Ecto neural progenitor cell (in vitro differentiated cells): ENCODE measurements at regions not wholly inside any gene's neighbourhood (a gene's known extent, or its start where the extent isn't known, plus 50 kb on each side); places are given as distances from the start of the nearest gene placed in this dataset.
"Not testable (repeated sequence)": the region's sequence is repeated elsewhere in the genome, so short reads cannot be mapped to it uniquely, and the experiment has no call there.

Experiments used
- DNase-seq: peaks from one replicate; pipeline ENCODE4 v3.0.0-alpha.2; 2018; ENCODE audit warnings: low spot score

DNA sequence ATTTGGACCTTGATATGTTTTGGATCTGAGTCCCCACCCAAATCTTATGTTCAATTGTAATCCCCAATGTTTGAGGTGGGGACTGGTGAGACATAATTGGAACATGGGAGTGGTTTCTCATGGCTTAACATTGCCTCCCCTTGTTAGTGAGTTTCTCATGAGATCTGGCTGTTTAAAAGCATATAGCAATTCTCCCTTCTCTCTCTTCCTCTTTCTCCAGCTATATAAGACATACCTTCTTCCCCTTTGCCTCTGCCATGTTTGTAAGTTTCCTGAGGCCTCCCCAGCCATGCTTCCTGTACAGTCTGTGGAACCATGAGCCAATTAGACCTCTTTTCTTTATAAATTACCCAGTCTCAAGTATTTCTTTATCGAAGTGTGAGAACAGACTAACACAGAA, 692.4 kb downstream of the KCNT2 start:
- no peak for DNase-seq

DNA sequence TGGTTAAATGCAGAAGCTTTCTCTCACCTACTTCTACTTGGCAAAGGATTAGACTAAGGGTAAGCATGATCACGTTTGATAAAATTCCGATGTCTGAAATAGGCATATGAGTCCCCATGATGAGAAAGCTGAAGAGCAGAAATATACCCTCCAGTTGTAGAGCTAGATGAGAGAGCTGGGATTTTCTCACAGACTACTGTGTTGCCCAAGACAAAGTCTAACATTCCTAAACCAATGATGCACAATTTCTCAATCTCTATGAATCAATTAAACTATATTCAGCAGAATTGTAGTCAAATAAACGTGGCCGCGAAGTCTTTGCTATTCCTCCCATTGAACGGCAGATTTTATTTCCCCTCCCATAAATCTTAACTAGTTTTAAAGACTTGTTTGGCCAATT, 699.2 kb downstream of the KCNT2 start:
- DNase-seq: no peak

DNA sequence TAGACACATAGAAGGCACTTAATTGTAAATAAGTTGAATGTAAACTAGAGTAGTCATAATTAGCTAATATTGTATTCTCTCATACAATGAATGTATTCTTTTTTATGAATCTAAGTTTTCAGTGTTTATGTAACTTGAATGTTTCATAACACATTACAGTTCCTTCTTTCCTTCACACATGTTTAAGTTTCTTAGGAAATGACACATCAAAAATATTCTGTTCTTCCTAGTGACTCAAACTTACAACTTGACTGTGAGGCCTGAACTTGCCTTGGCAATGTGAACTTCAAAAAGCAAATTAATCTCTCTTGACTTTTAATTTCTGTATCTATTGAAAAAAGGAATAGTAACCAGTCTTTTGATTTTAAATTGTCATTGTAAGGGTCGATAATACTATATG, 700.1 kb downstream of the KCNT2 start:
- no peak for DNase-seq

DNA sequence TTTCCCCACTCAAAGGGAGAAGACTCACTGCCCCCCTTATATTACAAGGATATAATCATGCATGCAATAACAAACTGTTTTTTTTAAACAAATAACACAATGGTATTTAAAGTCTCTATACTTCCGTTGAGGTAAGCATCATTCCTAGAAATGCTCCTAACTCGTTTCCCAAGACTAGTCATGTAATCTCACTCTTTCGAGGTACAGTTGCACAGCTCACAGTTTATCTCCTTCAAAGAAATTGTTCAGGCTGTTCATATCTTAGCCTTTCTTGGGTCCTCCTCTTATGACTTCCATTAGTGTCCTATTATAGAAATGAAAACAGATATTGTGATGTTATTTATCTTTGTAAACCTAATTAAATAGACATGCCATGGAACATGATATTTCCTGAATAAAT, 705.0 kb downstream of the KCNT2 start:
- no peak for DNase-seq

DNA sequence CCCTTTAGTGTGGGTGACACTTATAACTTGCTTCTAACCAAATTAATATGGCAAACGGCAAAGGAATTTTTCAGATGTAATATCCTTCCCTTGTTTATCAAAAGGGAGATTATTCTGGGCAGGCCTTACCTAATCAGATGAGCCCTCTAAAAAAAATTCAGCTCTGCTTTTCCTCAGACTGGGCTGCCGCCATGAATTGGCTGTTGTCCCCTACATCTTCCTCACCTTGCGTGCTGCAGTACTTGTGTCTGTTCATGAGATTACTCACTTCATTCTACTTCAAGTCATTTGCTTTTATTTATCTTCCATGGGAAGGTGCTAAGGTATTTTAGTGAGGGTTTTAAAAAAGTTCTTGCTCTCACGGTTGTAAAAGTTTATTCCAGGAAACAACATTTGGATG, 705.5 kb downstream of the KCNT2 start:
- no peak for DNase-seq

DNA sequence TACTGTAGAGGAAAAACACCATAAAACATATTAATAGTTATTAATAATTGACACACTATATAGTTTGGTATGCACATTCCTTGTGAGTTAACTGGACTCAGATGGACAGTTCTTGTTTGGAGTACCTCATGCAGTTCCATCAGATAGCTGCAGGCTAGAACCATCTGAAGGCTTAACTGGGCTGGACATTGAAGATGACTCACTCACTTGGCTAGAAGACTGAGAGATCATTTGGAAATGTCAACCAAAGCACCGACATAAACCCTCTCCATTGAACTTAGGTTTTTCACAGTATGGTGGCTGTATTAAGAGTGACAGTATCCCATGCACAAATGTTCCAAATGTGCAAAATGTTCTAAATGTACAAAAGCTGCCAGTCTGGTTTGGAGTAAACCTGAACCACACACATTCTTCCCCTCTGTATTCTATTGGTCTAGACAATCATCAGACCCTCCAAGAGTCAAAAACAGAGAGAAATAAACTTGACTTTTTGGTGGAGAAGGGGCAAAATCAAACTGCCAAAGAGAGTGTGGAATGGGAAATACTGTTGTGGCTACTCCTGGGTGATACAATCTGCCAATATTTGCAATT, 708.4 kb downstream of the KCNT2 start:
- DNase-seq: no peak

DNA sequence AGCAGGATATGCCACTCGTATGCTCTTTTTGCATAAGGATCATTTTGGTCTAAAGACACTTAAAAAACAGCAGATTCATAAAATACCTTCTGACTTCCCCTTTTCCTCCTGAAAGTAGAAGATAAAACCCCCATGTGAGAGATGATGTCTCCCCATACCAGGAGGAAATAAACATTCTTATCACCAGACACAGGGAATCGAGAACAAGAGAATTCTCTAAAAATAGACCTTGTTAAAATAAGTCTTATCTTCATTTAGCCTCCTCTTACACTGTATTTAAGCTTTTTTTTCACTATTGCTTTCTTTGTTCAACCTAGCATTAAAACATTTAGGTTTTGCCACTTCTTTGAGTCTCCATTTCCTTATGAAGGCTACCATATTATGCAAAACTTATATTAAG, 709.3 kb downstream of the KCNT2 start:
- DNase-seq: no peak

DNA sequence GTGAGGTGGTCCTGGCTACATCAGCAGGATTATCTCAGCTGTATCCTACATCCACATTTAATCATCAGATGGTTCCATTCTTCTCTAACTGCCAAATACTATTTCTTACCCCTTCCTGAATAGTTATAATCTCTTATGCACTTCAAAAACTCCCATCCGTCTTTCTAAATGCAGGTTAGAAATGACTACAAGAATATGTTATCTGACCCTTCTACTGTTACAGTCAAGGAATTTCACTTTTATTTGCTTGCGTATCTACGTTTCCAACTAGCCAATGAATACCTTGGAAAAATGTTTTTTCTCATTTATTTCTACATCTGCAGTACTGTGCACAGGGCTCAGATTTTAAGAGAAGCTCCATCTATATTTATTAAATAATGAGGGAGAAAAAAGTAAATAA, 709.9 kb downstream of the KCNT2 start:
- no peak for DNase-seq

DNA sequence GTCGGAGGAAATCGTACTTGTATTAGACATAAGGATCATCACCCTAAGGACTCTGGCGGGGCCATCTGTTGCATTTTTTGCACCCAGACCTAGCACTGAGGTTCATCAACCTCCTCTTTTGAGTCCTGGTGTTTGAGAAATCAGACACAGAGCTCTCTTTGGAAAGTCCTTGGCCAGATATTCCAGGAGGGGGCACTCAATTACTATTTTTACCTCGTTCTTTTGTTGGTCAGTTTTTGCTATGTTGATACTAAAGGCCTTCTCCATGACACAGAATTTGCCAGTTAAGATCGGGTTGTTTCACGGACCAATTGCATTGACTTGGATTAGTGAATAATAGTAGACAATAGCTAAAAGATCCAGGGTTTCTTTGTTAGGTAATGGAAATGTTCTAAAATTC, 711.2 kb downstream of the KCNT2 start:
- DNase-seq: no peak

DNA sequence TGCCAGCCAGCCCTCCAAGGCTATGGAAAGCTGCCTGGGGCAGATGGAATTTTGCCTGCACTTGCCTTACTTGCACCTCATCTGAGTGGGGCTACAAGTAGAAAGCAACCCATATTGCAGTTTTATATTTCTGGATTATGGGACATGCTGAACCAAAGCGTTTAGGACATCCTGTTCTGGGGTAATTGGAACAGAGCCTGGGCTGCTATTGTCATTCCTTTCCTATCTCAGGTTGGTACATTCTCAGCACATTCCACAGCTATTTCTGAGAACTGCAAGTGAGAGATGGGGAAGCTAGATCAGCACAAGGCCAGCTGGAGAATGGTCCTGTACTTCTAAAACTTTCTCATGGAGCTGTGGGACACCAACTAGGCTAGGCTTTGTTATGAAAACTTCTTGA, 713.8 kb downstream of the KCNT2 start:
- no peak for DNase-seq

DNA sequence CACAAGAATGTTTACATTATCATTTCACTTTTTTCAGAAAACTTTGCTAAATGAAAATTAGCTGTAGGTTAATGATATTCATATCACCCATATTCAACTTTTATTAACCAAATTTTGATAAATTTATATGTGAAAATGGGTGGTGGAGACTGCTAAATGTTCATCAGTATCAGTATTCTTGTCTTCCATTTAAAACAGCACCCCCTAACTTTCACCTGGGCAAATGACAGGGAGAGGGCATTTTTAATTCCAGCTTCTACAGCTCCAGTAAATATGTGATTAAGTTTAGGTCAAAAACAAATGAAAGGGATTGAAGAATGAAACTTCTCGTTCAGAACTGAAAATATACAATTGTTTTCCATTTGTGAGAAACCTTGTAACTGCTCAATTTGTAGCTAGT, 722.2 kb downstream of the KCNT2 start:
- DNase-seq: no peak

DNA sequence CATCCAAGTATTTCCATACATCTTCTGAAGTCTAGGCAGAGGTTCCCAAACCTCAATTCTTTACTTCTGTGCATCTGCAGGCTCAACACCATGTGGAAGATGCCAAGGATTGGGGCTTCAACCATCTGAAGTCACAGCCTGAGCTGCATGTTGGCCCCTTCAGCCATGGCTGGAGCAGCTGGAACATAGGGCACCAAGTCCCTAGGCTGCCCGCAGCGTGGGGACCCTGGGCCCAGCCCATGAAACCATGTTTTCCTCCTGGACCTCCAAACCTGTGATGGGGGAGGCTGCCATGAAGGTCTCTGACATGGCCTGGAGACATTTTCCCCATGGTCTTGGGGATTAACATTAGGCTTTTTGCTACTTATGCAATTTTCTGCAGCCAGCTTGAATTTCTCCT, 729.8 kb downstream of the KCNT2 start:
- DNase-seq: no peak

DNA sequence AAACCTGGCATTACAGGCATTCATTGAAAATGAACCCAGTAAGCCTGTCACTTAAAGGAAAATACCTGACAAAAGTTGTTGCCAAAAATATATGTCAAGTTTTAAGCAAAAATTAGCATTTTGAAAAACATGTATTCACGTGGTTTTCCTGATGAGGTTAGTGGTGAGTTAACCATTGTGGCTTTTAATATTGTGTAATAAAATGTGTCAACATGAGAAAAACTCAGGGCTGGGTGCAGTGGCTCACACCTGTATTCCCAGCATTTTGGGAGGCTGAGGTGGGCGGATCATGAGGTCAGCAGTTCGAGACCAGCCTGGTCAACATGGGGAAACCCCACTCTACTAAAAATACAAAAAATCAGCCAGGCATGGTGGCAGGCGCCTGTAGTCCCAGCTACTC, 731.4 kb downstream of the KCNT2 start:
- DNase-seq: no peak

DNA sequence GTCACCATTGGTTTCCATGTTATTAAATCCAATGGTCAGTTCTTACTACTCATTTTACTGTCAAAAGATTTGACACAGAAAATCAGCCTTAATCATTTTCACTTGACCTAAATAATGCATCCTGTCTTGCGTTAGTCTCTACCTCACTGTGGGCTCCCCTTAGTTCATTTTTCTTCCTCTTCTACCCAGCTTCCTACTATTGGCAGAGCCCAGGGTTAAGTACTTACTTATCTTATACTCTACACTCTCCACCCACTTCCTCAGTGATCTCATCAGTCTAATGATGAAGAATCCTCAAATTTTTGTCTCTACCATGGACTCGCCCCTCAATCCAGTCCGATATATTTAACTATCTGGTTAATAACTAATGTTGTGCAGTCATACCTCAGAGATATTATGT, 735.9 kb downstream of the KCNT2 start:
- no peak for DNase-seq

DNA sequence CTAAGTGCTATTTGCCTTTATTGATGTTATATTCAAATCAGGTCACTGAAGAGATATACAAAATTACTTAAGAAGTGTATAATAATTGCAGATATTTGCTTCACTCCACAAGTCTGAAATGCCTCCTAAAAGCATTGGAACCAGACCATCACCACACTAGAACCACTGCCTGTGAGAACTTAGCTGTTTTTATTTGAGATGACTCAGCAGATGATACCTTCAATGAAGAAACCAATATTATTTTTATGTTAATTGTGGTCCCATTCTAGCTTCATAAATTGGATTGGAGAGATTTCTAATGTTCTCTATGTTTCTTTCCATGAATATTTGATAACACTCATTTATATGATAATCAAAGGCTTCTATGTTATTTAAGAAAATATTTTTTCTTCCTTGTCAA, 740.6 kb downstream of the KCNT2 start:
- DNase-seq: no peak

DNA sequence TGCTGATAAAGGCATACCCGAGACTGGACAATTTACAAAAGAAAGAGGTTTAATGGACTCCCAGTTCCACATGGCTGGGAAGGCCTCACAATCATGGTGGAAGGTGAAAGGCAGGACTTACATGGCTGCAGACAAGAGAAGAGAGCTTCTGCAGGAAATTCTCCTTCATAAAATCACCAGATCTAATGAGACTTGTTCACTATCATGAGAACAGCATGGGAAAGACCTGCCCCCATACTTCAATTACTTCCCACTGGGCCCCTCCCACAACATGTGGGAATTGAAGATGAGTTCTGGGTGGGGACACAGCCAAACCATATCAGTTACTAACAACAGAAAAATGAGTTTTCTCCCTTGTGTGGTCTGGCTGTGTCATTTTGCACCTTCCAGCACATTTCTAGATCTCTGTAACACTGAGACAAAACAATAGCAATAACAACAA, 741.4 kb downstream of the KCNT2 start:
- no peak for DNase-seq

DNA sequence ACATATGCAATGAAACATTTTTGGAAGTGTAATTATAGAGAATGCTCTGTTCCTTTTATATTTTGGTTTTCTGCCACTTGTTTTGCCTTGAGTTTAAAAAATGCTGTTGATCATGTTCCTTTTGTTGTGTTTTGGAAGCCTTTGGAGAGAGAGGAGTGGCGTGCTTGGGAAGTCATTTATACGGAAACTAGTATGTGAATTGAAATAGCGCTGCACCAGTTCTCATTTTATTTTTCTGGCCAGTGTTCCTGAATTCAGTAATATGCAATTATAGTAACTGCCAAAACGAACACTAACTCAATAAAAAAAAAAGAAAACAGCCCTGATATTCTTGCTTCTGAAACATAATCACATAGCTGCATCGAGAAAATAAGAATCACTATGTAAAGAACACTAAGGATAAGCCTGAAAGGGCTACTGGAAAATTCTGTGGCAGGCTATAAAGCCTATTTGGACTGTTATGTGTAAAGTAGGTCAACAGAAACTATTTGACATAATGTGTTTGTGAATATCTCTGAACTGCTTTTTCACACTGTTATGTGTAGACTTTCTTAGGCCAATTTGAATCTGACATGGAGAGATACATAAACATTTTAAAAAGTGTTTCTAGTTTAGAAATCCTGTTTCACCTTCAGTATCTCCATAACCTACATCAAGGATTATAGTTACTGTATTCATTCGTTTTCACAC, 742.0 kb downstream of the KCNT2 start:
- DNase-seq: no peak

DNA sequence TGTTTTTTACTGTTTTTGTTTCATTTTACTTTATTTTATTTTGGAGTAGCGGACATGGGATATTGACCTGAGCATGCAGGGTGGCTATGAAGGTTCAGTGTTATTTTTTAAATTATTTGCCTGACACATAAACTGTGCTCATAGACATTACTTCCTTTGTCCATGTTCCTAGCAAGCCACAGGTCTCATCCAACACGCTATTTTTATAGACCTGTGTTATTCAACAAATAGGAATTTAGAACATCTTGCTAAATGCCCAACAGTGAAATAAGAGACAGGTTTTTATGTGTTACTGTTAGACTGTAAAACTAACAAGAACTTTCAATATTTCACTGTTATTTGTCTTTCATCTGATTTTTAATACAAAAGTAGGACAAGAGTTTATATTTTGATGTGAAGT, 756.4 kb downstream of the KCNT2 start:
- no peak for DNase-seq

DNA sequence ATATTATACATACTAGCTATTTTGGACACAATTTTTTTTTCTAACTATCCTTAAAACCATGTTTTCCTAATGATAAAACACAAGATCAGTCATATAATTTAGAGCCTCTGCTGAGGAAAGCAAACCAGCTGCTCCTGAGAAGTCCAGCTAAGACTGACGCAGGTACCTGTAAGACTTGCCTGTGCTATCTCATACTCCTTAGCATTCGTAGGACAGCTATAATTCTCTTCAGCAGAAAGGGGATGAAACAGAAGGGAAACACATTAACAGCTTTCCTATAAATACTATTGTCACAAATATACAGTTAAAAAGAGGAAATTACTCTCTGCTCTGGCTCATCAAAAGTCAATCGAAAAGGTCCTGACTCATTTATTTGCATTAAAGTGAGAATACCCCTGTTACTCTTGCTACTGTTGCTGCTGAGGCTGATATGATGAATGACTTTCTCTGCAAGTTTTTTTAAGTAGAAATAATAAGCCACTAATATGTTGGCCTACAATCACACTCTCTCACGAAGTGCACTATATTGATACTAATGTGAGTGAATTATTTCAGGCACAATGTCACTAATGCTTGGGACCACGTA, 757.1 kb downstream of the KCNT2 start:
- no peak for DNase-seq

DNA sequence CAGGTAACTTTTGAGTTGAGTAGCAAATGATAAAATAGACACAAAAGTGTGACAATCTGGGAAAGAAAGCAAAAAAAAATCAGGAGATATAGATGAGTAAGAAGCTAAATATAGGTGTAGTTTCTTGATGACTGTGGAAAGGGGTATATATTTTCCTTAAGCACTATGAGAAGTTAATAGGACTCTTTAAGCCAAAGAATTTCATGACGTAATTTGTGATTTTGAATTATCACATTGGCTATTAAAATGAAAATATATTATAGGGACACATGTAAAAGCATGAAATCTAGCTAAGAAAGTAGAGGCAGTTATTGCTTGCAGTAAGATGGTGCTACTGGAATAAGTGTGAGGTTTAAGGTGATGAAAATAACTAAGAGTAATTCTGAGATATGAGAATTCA, 759.1 kb downstream of the KCNT2 start:
- no peak for DNase-seq

DNA sequence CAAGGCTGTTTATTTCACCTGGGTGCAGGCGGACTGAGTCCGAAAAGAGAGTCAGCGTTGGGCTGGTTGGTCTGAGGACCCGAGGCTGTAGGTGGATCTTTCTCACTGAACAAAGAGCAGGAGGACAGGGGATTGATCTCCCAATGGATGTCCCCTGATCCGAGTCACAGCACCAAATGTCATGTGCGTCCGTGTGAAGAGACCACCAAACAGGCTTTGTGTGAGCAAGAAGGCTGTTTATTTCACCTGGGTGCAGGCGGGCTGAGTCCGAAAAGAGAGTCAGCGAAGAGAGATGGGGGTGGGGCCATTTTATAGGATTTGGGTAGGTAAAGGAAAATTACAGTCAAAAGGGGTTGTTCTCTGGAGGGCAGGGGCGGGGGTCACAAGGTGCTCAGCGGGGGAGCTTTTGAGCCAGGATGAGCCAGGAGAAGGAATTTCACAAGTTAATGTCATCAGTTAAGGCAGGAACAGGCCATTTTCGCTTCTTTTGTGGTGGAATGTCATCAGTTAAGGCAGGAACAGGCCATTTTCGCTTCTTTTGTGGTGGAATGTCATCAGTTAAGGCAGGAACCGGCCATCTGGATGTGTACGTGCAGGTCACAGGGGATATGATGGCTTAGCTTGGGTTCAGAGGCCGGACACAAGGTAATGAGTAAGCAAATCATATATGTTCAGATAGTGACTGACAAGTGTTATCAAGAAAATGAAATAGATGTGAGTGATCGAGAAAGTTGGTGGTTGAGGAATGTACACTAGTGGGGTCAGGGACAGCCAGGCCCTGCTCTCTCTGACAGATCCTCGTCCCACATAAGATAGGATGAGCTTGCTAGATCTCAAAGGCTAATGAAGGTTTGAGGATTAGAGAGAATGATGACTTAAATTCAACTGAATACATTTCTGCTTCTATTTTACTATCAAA, 760.0 kb downstream of the KCNT2 start:
- not testable (repeated sequence) for DNase-seq

DNA sequence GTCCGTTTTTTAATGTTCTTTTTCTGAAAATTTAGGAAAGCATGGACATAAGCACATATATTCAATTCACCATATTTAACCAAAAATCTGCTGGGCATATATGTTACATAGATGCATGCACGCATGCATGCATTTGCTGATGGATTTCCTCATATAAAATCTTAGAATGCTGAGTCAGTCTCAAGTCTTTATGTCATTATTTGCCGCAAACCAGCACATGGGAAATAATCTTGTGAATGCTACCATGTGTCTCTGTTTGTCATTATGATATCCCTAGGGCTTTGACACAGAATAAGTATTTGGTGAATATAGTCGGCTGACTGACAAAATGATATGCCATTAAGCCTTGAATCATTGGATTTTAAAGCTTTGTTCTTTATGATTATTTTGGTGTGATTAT, 776.5 kb downstream of the KCNT2 start:
- no peak for DNase-seq

DNA sequence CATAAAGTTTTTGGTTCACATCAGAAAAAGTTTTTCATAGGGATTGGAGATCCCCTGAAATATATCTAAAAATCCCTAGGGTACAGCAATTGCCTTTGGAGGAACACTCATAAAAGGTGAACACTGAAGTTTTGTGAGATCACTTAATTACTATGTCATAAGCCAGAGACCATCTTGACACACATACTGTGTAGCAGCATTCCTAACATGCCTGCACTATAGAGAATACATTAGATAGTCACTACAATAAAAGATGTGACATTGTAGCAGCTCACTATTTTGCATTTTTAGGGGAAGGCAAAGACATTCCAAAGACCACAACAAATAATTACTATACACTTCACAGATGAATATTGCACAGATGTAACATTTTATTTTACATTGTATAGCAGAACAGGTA, 779.9 kb downstream of the KCNT2 start:
- no peak for DNase-seq
